Fibroblast of skin of left biceps (primary cell): ENCODE measurements at regions not wholly inside any gene's neighbourhood (a gene's known extent, or its start where the extent isn't known, plus 50 kb on each side); places are given as distances from the start of the nearest gene placed in this dataset.
"Not testable (repeated sequence)": the region's sequence is repeated elsewhere in the genome, so short reads cannot be mapped to it uniquely, and the experiment has no call there.

Experiments used
- DNase-seq, 2 experiments: peaks; one replicate each; pipeline ENCODE4 v3.0.0-alpha.2; 2013; ENCODE audit warnings: low read depth in 2 of 2

GRCh38 chr1:191343816-191344215 lies 814.4 kb upstream of the RGS18 start:
- peak; percentile 47 to 52 for DNase-seq

DNA sequence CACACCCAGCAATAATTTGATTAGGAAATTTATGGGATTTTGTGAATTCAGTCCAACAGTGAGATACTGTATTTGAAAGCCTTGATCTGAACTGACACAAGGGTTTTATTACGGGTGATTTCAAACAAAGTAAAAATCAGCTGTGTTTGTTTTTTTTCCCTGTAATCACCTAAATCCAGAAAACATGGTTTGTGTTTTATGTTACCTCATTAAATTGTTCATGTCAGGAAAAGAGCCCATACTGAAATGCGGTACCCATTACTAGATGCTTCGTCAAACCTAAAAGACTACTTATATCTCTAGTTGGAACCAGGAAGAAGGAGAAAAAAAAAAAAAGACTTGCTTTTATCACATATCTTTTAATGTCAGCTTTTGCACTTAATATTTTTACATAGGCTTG lies 811.9 kb upstream of the RGS18 start:
- no peak for DNase-seq

- no peak for DNase-seq
Observed at GRCh38 chr1:191348328-191348727, 809.9 kb upstream of the RGS18 start.

DNA sequence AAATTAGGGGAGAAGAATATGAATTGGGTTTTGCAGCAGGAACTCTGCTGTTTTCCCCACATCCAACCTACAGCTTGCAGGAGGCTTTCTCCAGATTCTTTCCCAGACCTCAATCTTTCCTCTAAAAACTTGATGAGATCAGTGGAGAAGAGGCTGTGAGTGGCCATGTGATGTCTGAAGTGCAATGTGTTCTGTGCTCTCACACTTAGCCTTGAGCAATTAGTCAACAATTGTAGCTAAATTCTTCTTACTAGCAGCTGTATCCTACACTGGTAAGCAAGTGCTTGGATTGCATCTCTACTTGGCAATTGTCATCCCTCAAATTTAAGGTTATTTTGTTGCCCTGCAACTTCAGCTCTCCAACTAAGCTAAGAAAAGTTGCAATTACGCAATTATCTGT lies 807.3 kb upstream of the RGS18 start:
- DNase-seq, result no peak

GRCh38 chr1:191358724-191359123 lies 799.5 kb upstream of the RGS18 start:
- no peak for DNase-seq

- DNase-seq, result no peak
Observed at GRCh38 chr1:191366686-191367085, 791.6 kb upstream of the RGS18 start.

GRCh38 chr1:191368891-191369654 lies 789.2 kb upstream of the RGS18 start:
- no peak for DNase-seq

DNA sequence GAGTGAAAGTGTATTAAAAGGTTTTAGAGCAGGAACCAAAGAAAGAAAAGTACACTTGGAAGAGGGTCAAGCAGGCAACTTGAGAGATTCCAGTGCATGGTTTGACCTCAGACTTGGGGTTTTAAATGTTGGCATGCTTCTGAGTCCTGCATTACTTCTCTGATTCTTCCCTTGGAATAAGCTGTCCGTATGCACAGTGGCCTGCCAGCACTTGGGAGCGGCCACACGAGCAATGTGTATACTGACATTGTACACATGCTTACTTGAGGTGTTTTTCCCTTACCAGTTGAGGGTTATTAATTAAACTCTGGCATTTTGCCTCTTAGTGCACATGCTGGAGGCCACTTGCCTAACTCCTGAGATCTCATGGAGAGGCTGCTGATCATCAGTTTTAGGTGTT lies 786.6 kb upstream of the RGS18 start:
- DNase-seq, result no peak

DNA sequence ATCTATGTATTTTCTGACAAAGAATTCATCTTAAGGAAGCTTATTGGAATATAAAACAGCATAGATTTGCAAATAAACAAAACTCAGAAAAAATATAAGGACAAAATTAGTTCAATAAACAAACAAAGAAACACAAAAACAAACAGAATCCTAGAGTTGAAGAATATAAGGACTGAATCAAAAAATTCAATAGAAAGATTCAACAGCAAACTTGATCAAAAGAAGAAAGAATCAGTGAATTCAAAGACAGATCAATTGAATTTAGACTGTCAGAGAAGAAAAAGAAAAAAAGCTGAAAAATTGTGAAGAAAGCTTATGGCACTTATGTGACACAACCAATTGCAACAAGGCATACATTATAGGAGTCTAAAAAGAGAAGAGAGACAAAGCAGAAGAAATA lies 770.0 kb upstream of the RGS18 start:
- no peak for DNase-seq

DNA sequence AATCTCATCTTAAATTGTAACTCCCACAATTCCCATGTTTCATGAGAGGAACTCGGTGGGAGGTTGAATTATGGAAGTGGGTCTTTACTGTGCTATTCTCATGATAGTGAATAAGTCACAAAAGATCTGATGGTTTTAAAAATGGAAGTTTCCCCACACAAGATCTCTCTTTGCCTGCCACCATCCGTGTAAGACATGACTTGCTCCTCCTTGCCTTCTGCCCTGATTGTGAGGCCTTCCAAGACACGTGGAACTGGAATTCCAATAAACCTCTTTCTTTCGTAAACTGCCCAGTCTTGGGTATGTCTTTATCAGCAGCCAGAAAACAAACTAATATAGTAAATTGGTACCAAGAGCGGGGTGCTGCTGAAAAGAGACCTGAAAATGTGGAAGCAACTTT lies 761.6 kb upstream of the RGS18 start:
- no peak for DNase-seq

GRCh38 chr1:191398551-191398950 lies 759.7 kb upstream of the RGS18 start:
- no peak for DNase-seq

DNA sequence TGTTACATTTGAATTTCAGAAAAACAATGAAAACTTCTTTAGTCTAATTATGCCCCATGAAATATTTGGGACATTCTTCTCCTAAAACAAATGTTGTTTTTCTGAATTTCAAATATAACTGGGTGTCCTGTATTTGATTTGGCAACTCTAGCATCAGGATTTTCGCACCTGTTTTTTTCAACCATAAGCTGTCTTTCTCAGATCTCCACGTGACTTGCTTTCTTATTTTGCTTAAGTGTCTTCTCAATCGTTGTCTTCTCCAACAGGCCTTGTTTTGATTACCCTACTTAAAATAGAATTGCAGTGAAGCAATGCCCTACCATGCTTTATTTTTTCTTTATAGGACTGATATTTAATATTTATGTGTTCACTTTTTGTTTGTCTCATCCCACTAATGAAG lies 752.8 kb upstream of the RGS18 start:
- DNase-seq, result no peak

- no peak for DNase-seq
Observed at GRCh38 chr1:191414981-191415640, 743.2 kb upstream of the RGS18 start.

DNA sequence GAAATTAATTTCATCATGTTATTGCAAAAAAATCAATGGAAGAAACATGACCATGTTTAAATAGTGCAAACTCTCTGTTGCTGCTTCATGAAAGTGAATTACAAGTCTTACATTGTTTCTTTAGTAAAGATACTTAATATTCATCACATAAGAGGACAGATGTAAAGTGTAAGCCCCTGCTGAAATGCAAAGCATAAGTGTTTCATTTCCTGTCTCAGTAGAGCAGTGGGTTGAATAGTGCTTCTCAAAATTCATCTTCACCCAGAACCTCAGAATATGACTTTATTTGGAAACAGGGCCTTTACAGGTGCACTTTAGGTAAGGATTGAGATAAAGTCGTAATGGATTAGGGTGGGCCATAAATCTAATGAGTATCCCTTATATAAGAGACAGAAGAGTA lies 738.4 kb upstream of the RGS18 start:
- no peak for DNase-seq

DNA sequence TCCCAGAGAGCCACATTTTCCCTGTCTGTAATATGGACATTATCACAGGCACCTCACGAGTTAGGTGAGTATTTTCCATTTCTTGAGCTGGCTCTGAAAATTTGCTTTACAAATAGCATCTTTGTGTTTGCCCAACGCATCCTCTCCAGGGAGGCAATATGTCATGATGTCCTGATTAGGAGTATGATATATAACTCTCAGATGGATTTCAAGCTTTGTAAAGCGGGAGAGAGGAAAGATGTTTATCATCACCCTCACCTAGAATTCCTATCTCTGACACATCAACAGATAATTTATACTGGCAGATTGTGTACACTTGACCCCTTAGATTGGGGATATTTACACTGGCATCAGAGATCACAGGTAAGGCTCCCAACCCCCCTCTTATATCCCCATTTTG lies 730.7 kb upstream of the RGS18 start:
- DNase-seq, result no peak

DNA sequence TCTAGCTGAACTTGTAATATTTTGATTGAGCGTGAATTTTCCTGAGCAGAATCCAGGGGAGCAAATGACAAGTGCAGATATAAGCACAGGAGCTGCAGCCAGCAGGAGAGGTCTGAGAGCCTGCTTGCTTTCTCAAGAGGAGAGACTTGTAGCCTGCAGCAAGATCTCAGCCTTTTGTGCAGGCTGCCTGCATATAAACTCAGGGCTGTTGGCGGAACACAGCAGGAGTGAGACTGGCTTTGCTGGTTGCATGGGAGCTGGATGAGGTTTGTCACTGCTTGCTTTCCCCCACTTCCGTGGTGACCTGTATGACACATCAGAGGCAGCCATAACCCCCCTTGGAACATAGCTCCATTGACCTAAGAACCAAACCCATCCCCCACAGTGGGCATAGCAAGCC lies 725.4 kb upstream of the RGS18 start:
- DNase-seq, result no peak

- no peak for DNase-seq
Observed at GRCh38 chr1:191438979-191439378, 719.3 kb upstream of the RGS18 start.

DNA sequence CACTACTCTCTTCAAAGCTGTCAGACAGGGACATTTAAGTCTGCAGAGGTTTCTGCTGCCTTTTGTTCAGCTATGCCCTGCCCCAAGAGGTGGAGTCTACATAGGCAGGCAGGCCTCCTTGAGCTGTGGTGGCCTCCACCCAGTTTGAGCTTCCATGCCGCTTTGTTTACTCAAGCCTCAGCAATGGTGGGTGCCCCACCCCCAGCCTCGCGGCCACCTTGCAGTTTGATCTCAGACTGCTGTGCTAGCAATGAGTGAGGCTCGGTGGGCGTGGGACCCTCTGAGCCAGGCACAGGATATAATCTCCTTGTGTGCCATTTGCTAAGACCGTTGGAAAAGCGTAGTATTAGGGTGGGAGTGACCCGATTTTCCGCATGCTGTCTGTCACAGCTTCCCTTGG lies 710.0 kb upstream of the RGS18 start:
- not testable (repeated sequence) for DNase-seq

DNA sequence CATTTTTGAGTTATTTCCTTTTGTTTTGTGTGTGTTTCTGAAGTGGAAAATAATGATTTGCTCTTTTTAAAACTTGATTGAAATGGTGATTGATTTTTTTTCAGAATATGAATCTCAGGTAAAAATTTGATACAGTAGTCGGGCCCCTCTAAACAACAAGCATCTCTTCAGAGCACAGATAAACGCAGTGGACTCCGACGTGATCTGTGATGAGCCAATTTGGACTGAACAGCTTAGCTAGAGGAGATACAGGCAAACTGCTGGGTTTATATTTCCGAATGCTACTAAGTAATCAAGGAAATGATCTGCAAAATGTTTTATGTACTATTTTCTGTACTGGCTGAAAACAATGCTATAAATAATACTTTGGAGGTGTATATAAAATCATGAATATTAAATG lies 705.7 kb upstream of the RGS18 start:
- DNase-seq, result no peak

DNA sequence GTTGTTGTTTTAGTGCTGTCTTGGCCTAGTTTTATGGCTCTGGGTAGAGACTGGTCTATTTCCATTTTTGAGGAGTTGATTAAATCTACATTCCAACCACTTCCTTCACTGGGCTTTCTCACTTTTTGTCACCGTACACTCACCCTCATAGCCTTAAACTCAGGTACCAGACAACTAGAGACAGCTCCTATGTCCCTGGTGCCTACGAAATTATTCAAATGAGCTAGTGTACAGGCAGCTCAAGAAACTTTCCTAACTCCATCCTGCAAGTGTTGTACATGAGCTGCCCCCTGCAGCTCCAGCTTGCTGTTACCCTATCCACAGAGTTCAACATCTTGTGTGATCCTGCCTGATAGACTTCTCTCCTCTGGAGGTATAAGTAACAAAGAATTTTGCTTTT lies 704.8 kb upstream of the RGS18 start:
- DNase-seq, result no peak

- no peak for DNase-seq
Observed at GRCh38 chr1:191457889-191458288, 700.4 kb upstream of the RGS18 start.

- no peak for DNase-seq
Observed at GRCh38 chr1:191460234-191460633, 698.0 kb upstream of the RGS18 start.

GRCh38 chr1:191483988-191484387 lies 674.3 kb upstream of the RGS18 start:
- DNase-seq, result no peak

GRCh38 chr1:191490303-191490702 lies 668.0 kb upstream of the RGS18 start:
- DNase-seq, result no peak
